ENCODE measurements at regions not wholly inside any gene's neighbourhood (a gene's known extent, or its start where the extent isn't known, plus 50 kb on each side); places are given as distances from the start of the nearest gene placed in this dataset.
A peak's percentile ranks its signal among the peaks of the same experiment; 100 is the strongest.

DNA sequence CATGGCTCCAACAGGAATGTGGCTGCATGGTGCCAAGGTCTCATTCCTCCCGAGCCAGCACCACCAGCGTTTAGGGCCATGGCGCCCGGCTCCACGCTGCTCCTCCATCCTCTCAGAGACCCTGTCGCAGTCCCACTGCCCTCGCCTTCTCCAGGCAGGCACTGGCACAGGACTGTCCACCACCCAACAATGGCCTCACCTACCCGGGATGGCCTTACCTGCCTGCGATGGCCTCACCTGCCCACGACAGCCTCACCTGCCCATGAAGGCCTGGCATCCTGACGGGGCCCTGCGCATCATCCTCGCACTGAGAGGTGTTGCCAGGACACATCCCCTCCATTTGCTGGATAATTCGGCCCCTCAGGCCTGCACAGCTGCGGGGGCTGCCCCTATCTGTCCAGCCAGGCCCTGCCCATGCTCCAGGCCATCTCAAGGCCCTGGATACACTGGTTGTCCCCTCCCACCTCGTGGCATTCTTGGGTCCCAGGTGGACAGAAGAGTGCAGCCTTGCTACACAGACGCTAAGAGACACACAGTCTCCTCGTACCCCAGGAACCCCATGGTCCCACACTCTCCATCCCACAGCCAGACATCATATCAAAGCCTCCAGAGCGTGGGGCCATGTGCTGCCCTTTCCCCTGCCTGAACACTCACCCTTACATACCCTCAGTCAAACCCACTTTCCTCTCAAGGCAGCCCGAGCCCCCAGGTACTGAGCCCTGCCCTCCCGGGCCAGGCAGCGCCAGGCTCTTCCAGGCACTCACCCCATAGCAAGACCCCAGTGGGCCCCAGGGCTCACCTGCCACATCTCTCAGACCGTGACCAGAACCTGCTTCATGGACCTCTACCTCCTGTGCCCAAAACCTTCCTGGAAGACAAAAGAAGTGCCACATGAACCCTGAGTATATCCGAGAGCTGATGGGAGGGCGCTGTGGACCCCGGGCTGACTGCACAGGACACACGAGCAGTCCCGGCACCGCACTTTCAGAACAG is 268.6 kb downstream of the EIPR1 start:
- ChIA-PET CTCF (ENCODE audit: partially characterized antibody) (no interaction called here), POLR2A (ENCODE audit: partially characterized antibody) (no interaction called here)
- H2BK5ac ChIP-seq (ENCODE audit: low read depth, low read length) = no peak overlapping the region
- no peak overlapping the region for H3K4me3 ChIP-seq (ENCODE audit: extremely low read depth in 1 of 4, insufficient read depth in 2 of 4, low read depth in 3 of 4, low read length in 4 of 4)
- H3K79me2 ChIP-seq (ENCODE audit: control insufficient read depth in 1 of 2, insufficient read depth in 2 of 2, low read length in 2 of 2) = peaks cover 0 to 9% of the 10 kb centered on the region in 2 experiments; a peak in 2 of 4 replicates
- H3K56ac ChIP-seq (replicated peaks; ENCODE audit: insufficient read length, low read depth, low read length) = no peak overlapping the region
- no peak overlapping the region for H3K9ac ChIP-seq (replicated peaks in 1 of 4; ENCODE audit: extremely low read depth in 1 of 4, low read depth in 3 of 4, low read length in 3 of 4)
- H2BK12ac ChIP-seq (ENCODE audit: low read depth, low read length) = no peak overlapping the region
- no peak overlapping the region for H2AFZ ChIP-seq (ENCODE audit: low read length)
- H3K18ac ChIP-seq (ENCODE audit: extremely low read depth, low read length) = no peak overlapping the region
- no peaks in the 10 kb centered on the region for H3K27me3 ChIP-seq (replicated peaks in 1 of 4; ENCODE audit: control insufficient read depth in 3 of 4, extremely low read depth in 1 of 4, insufficient read depth in 3 of 4, low read length in 3 of 4)
- H2BK20ac ChIP-seq (ENCODE audit: low read length) = no peak overlapping the region
- H3K79me1 ChIP-seq (ENCODE audit: low read depth, low read length) = no peaks in the 10 kb centered on the region
- no peak overlapping the region for H2BK120ac ChIP-seq (replicated peaks; ENCODE audit: low read depth, low read length)
- no peak overlapping the region for H3K23ac ChIP-seq (ENCODE audit: insufficient read length)
- H3K27ac ChIP-seq (ENCODE audit: low read depth, low read length) = no peak overlapping the region
- H3K9me3 ChIP-seq (ENCODE audit: insufficient read depth in 2 of 2, low read depth in 1 of 2, low read length in 1 of 2) = peaks cover 0 to 9% of the 10 kb centered on the region in 2 experiments; a peak in 2 of 4 replicates
- H3K23me2 ChIP-seq (ENCODE audit: low read depth, low read length) = no peaks in the 10 kb centered on the region; the same call in 1 of the 2 replicates
- no peak overlapping the region for H2AK5ac ChIP-seq (ENCODE audit: low read depth, low read length)
- H3K4ac ChIP-seq (replicated peaks; ENCODE audit: insufficient read length, low read depth, low read length) = no peak overlapping the region
- WGBS, 2 experiments (ENCODE audit: extremely low coverage in 1 of 2, insufficient coverage in 1 of 2, insufficient read length in 1 of 2, insufficient replicate concordance in 2 of 2, low coverage in 1 of 2, low lambda C conversion rate in 2 of 2, missing lambda C conversion rate in 1 of 2) = 92% methylated on average over 28 of the region's 29 CpGs; no CpG with 5 or more reads in 1 of the 2 experiments
- H3K4me1 ChIP-seq (replicated peaks in 1 of 4; ENCODE audit: control insufficient read depth in 3 of 4, insufficient read depth in 4 of 4, low read length in 3 of 4) = peaks cover 0 to 5% (median 2%) of the 10 kb centered on the region in 4 experiments; a peak in 1 of 7 replicates
- no peak overlapping the region for H2BK15ac ChIP-seq (ENCODE audit: low read length)
- no peak for FAIRE-seq
- no peak overlapping the region for H3K4me2 ChIP-seq (ENCODE audit: insufficient read depth in 1 of 2, low read depth in 2 of 2, low read length in 2 of 2)
- peaks cover 0 to 9% of the 10 kb centered on the region in 2 experiments for H4K20me1 ChIP-seq (replicated peaks in 1 of 2; ENCODE audit: control insufficient read depth in 1 of 2, insufficient read depth in 2 of 2, low read length in 2 of 2)
- no peak overlapping the region for H3K14ac ChIP-seq (ENCODE audit: insufficient read length)
- no peak overlapping the region for H4K5ac ChIP-seq (ENCODE audit: insufficient read length, low read depth, low read length)
- no peak for TF ChIP-seq ASH2L (IDR thresholded peaks at IDR 0.05; ENCODE audit: low read length)
- no peak for TF ChIP-seq FOSL1 (IDR thresholded peaks at IDR 0.05; ENCODE audit: insufficient read depth, low read depth, low read length)
- no peak for TF ChIP-seq SUZ12 (IDR thresholded peaks at IDR 0.05; ENCODE audit: low read length)
- TF ChIP-seq CTBP2 (IDR thresholded peaks at IDR 0.05; ENCODE audit: borderline replicate concordance, insufficient read depth, insufficient read length, low read length) = no peak
- no peak for TF ChIP-seq TAF7 (optimal IDR thresholded peaks at IDR 0.05; ENCODE audit: borderline replicate concordance, low read depth, low read length)
- no peak for TF ChIP-seq GABPA (IDR thresholded peaks at IDR 0.05; ENCODE audit: borderline replicate concordance, insufficient read depth, low read length)
- no peak for TF ChIP-seq GTF2F1 (IDR thresholded peaks at IDR 0.05; ENCODE audit: borderline replicate concordance, low read depth, low read length)
- TF ChIP-seq RXRA (IDR thresholded peaks at IDR 0.05; ENCODE audit: insufficient read depth, low read depth, low read length) = no peak
- peaks cover 0 to 6% (median 0%) of the 10 kb centered on the region in 4 experiments; a peak in 1 of 8 replicates for H3K36me3 ChIP-seq (ENCODE audit: control insufficient read depth in 2 of 4, insufficient read depth in 4 of 4, low read length in 3 of 4)
- H4K91ac ChIP-seq (replicated peaks; ENCODE audit: insufficient read length, low read length) = no peak overlapping the region
- peak in 1 of 2 experiments; percentile 41 for DNase-seq (ENCODE audit: low read depth in 1 of 2, low spot score in 2 of 2)
- H4K8ac ChIP-seq (ENCODE audit: extremely low read depth, insufficient read depth, low read length) = 0 out of 2 replicates have a peak overlapping the region, but pooled peaks have one; percentile 74

Data from H1 (cell line).